ENCODE measurements at regions not wholly inside any gene's neighbourhood (a gene's known extent, or its start where the extent isn't known, plus 50 kb on each side); places are given as distances from the start of the nearest gene placed in this dataset.

GRCh38 chr12:40615590-40615989 is 76.6 kb upstream of the CNTN1 start:
- TF ChIP-seq CTCF (IDR thresholded peaks at IDR 0.05) (no peak), POLR2A (IDR thresholded peaks at IDR 0.05) (no peak)

Measured in body of pancreas (tissue), 4 donors.